HepG2 (cell line): ENCODE measurements at regions not wholly inside any gene's neighbourhood (a gene's known extent, or its start where the extent isn't known, plus 50 kb on each side); places are given as distances from the start of the nearest gene placed in this dataset.

Experiments
- ATF1 ChIP-seq: IDR thresholded peaks from 2 replicates; pipeline ENCODE4 v1.6.1; 2016; ENCODE audit warnings: mild to moderate bottlenecking, control low read depth
- CHCHD3 ChIP-seq: sonication (generic); formaldehyde crosslinking; IDR thresholded peaks from 2 replicates; pipeline ENCODE4 v1.8.0; 2022; ENCODE audit warnings: mild to moderate bottlenecking, missing genetic modification reagents, moderate library complexity
- FIP1L1 ChIP-seq: fragments of 200-400 bp; formaldehyde crosslinking; IDR thresholded peaks from 2 replicates; pipeline ENCODE4 v1.6.1; 2018; ENCODE audit warnings: low read depth, mild to moderate bottlenecking, low read length, moderate library complexity, borderline replicate concordance; ENCODE audit not compliant: insufficient read depth
- FOXC1 ChIP-seq: sonication (generic); formaldehyde crosslinking; IDR thresholded peaks from 2 replicates; pipeline ENCODE4 v1.8.0; 2022; ENCODE audit warnings: mild to moderate bottlenecking, missing genetic modification reagents, borderline replicate concordance
- GTF2F1 ChIP-seq: fragments of 150-350 bp; IDR thresholded peaks from 2 replicates; pipeline ENCODE4 v1.6.1; 2014; ENCODE audit warnings: low read length
- NRL ChIP-seq: sonication (generic); formaldehyde crosslinking; IDR thresholded peaks from 2 replicates; pipeline ENCODE4 v1.5.0; 2020; ENCODE audit warnings: missing genetic modification reagents, mild to moderate bottlenecking, moderate library complexity, borderline replicate concordance
- POLR2AphosphoS2 ChIP-seq: IDR thresholded peaks from 2 replicates; pipeline ENCODE4 v1.6.1; 2011; ENCODE audit warnings: low read depth, low read length, improper control_type of control experiment
- RXRA ChIP-seq: sonication (generic); formaldehyde crosslinking; IDR thresholded peaks from 2 replicates; pipeline ENCODE4 v1.5.1; 2020; ENCODE audit warnings: missing genetic modification reagents
- SMAD9 ChIP-seq: sonication (generic); formaldehyde crosslinking; IDR thresholded peaks from 2 replicates; pipeline ENCODE4 v1.5.1; 2020; ENCODE audit warnings: mild to moderate bottlenecking, missing genetic modification reagents
- STAT5B ChIP-seq: sonication (generic); formaldehyde crosslinking; IDR thresholded peaks from 2 replicates; pipeline ENCODE4 v1.4.0; 2020; ENCODE audit warnings: missing genetic modification reagents
- ZFP36 ChIP-seq: fragments of 150-350 bp; IDR thresholded peaks from 2 replicates; pipeline ENCODE4 v1.6.1; 2018; ENCODE audit warnings: borderline replicate concordance, low read length, low read depth; ENCODE audit not compliant: partially characterized antibody
- ZFP41 ChIP-seq: sonication (generic); formaldehyde crosslinking; IDR thresholded peaks from 2 replicates; pipeline ENCODE4 v1.4.0; 2020; ENCODE audit warnings: mild to moderate bottlenecking, missing genetic modification reagents, borderline replicate concordance
- ZFYVE20 ChIP-seq: sonication (generic); formaldehyde crosslinking; IDR thresholded peaks from 2 replicates; pipeline ENCODE4 v1.8.0; 2023; ENCODE audit warnings: low read depth, mild to moderate bottlenecking, moderate library complexity, missing genetic modification reagents, borderline replicate concordance
- ZKSCAN8 ChIP-seq: IDR thresholded peaks from 2 replicates; pipeline ENCODE4 v1.6.1; 2016; ENCODE audit warnings: borderline replicate concordance, missing genetic modification reagents, missing compliant biosample characterization
- ZNF496 ChIP-seq: sonication (generic); formaldehyde crosslinking; IDR thresholded peaks from 2 replicates; pipeline ENCODE4 v1.8.1; 2023; ENCODE audit warnings: mild to moderate bottlenecking, moderate library complexity, missing genetic modification reagents; ENCODE audit not compliant: insufficient replicate concordance
- TF ChIP-seq, protein P1 (sequence below): sonication (generic); formaldehyde crosslinking; IDR thresholded peaks from 2 replicates; pipeline ENCODE4 v1.8.0; 2022; ENCODE audit warnings: missing genetic modification reagents, mild to moderate bottlenecking, moderate library complexity, borderline replicate concordance
- TF ChIP-seq, protein P2 (sequence below): sonication (generic); formaldehyde crosslinking; IDR thresholded peaks from 2 replicates; pipeline ENCODE4 v1.5.1; 2020; ENCODE audit warnings: missing genetic modification reagents, mild to moderate bottlenecking, borderline replicate concordance
- TF ChIP-seq, protein P3 (sequence below): sonication (generic); formaldehyde crosslinking; IDR thresholded peaks from 2 replicates; pipeline ENCODE4 v1.5.0; 2020; ENCODE audit warnings: missing genetic modification reagents
- TF ChIP-seq, protein P4 (sequence below): IDR thresholded peaks from 2 replicates; pipeline ENCODE4 v1.6.1; 2018; ENCODE audit warnings: missing genetic modification reagents, mild to moderate bottlenecking, missing compliant biosample characterization
- TF ChIP-seq, protein P5 (sequence below): sonication (generic); formaldehyde crosslinking; IDR thresholded peaks from 2 replicates; pipeline ENCODE4 v1.8.0; 2023; ENCODE audit warnings: mild to moderate bottlenecking, missing genetic modification reagents

DNA sequence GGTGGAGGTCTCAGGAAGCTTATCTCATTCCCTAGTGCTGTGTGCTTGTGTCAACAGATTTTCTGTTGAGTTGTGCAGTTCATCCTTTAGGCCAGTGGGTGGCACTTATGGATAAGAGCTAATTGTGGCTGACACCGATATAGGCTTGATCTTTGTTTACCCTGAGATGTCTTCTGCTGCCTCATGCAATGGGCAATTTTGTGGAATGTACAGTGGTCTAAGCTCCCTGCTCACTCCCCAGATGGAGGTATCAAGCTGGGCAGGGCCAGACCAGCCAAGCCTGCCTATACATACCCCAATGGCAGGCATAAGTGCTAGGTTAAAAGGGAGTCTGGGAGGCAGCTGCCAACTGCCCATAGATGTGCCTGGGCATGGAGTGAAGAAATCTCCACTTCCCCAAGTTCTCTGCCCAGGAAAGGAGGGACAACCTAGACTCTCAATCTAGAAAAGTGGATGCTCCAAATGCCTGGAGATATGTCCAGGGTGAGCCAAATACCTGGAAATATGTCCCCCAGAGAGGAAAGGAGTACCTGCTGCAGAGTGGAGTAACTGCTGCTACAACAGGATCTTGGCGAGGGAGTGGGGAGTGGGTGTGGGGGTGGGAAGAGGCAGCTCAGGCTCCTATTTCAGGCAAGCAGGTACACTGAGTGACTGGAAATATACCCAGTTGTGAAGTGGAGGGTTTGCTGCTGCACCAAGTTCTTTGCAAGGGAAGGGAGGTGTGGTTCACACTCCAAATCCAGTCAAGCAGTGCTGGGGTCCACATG is 53.2 kb upstream of the ARG1 start (continued):
- TF ChIP-seq, protein P1, sequence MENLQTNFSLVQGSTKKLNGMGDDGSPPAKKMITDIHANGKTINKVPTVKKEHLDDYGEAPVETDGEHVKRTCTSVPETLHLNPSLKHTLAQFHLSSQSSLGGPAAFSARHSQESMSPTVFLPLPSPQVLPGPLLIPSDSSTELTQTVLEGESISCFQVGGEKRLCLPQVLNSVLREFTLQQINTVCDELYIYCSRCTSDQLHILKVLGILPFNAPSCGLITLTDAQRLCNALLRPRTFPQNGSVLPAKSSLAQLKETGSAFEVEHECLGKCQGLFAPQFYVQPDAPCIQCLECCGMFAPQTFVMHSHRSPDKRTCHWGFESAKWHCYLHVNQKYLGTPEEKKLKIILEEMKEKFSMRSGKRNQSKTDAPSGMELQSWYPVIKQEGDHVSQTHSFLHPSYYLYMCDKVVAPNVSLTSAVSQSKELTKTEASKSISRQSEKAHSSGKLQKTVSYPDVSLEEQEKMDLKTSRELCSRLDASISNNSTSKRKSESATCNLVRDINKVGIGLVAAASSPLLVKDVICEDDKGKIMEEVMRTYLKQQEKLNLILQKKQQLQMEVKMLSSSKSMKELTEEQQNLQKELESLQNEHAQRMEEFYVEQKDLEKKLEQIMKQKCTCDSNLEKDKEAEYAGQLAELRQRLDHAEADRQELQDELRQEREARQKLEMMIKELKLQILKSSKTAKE: no peak
- TF ChIP-seq, protein P2, sequence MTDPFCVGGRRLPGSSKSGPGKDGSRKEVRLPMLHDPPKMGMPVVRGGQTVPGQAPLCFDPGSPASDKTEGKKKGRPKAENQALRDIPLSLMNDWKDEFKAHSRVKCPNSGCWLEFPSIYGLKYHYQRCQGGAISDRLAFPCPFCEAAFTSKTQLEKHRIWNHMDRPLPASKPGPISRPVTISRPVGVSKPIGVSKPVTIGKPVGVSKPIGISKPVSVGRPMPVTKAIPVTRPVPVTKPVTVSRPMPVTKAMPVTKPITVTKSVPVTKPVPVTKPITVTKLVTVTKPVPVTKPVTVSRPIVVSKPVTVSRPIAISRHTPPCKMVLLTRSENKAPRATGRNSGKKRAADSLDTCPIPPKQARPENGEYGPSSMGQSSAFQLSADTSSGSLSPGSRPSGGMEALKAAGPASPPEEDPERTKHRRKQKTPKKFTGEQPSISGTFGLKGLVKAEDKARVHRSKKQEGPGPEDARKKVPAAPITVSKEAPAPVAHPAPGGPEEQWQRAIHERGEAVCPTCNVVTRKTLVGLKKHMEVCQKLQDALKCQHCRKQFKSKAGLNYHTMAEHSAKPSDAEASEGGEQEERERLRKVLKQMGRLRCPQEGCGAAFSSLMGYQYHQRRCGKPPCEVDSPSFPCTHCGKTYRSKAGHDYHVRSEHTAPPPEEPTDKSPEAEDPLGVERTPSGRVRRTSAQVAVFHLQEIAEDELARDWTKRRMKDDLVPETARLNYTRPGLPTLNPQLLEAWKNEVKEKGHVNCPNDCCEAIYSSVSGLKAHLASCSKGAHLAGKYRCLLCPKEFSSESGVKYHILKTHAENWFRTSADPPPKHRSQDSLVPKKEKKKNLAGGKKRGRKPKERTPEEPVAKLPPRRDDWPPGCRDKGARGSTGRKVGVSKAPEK: no peak
- TF ChIP-seq NRL: peak; percentile 44; the same call in 1 of the 2 replicates
- TF ChIP-seq ZNF496 (CRISPR knock-in tag): no peak
- 0 out of 2 replicates have a peak, but pooled peaks have one; percentile 8 for TF ChIP-seq GTF2F1
- TF ChIP-seq FOXC1 (CRISPR knock-in tag): peak; percentile 43
- no peak; the same call in 1 of the 2 replicates for TF ChIP-seq ZKSCAN8 (CRISPR knock-in tag)
- TF ChIP-seq ATF1 (CRISPR knock-in tag): no peak
- no peak for TF ChIP-seq STAT5B (CRISPR knock-in tag)
- no peak for TF ChIP-seq SMAD9 (CRISPR knock-in tag)
- no peak for TF ChIP-seq RXRA (CRISPR knock-in tag)
- no peak for TF ChIP-seq ZFYVE20 (CRISPR knock-in tag)
- TF ChIP-seq, protein P3, sequence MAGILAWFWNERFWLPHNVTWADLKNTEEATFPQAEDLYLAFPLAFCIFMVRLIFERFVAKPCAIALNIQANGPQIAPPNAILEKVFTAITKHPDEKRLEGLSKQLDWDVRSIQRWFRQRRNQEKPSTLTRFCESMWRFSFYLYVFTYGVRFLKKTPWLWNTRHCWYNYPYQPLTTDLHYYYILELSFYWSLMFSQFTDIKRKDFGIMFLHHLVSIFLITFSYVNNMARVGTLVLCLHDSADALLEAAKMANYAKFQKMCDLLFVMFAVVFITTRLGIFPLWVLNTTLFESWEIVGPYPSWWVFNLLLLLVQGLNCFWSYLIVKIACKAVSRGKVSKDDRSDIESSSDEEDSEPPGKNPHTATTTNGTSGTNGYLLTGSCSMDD: no peak
- no peak for TF ChIP-seq ZFP36
- no peak for TF ChIP-seq FIP1L1
- TF ChIP-seq POLR2AphosphoS2: no peak
- TF ChIP-seq ZFP41 (CRISPR knock-in tag): no peak
- TF ChIP-seq, protein P4, sequence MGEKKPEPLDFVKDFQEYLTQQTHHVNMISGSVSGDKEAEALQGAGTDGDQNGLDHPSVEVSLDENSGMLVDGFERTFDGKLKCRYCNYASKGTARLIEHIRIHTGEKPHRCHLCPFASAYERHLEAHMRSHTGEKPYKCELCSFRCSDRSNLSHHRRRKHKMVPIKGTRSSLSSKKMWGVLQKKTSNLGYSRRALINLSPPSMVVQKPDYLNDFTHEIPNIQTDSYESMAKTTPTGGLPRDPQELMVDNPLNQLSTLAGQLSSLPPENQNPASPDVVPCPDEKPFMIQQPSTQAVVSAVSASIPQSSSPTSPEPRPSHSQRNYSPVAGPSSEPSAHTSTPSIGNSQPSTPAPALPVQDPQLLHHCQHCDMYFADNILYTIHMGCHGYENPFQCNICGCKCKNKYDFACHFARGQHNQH (CRISPR knock-in tag): peak; percentile 44; the same call in 1 of the 2 replicates
- TF ChIP-seq, protein P5, sequence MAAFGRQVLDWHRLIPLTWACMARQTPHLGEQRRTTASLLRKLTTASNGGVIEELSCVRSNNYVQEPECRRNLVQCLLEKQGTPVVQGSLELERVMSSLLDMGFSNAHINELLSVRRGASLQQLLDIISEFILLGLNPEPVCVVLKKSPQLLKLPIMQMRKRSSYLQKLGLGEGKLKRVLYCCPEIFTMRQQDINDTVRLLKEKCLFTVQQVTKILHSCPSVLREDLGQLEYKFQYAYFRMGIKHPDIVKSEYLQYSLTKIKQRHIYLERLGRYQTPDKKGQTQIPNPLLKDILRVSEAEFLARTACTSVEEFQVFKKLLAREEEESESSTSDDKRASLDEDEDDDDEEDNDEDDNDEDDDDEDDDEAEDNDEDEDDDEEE (CRISPR knock-in tag): peak; percentile 66; the same call in 1 of the 2 replicates
- TF ChIP-seq CHCHD3: no peak
